Keratinocyte (primary cell): ENCODE measurements at regions not wholly inside any gene's neighbourhood (a gene's known extent, or its start where the extent isn't known, plus 50 kb on each side); places are given as distances from the start of the nearest gene placed in this dataset.
A peak's percentile ranks its signal among the peaks of the same experiment; 100 is the strongest.

Experiments used
- DNase-seq: peaks from one replicate; pipeline ENCODE4 v3.0.0-alpha.2; 2011; ENCODE audit warnings: low read depth, missing footprints, low spot score
- FAIRE-seq: peaks from 2 replicates; lab custom pipeline; 2011; peaks lifted over from hg19 to GRCh38; lab: Jason Lieb, UNC
- H2AFZ ChIP-seq: 2 replicates; pipeline ENCODE4 v1.6.0; 2012; ENCODE audit warnings: low read length, control low read depth, inconsistent platforms; ENCODE audit not compliant: control insufficient read depth
- H3K27ac ChIP-seq: 2 replicates; pipeline ENCODE4 v1.5.1; 2011; ENCODE audit warnings: low read length; ENCODE audit not compliant: control insufficient read depth, insufficient read depth
- H3K27me3 ChIP-seq: 3 replicates; pipeline ENCODE4 v1.6.0; 2011; ENCODE audit warnings: low read length; ENCODE audit not compliant: control insufficient read depth, insufficient read depth; ENCODE audit errors: extremely low read depth
- H3K36me3 ChIP-seq, 2 experiments: 2 replicates in 1 of 2; 3 replicates in 1 of 2; pipeline ENCODE4 v1.5.1; 2011; ENCODE audit warnings: low read length in 2 of 2, mild to moderate bottlenecking in 1 of 2; ENCODE audit not compliant: control insufficient read depth in 2 of 2, insufficient read depth in 2 of 2; ENCODE audit errors: extremely low read depth in 1 of 2
- H3K4me1 ChIP-seq: 3 replicates; pipeline ENCODE4 v1.5.1; 2011; ENCODE audit warnings: low read length; ENCODE audit not compliant: control insufficient read depth, insufficient read depth; ENCODE audit errors: extremely low read depth
- H3K4me2 ChIP-seq: 3 replicates; pipeline ENCODE4 v1.6.0; 2011; ENCODE audit warnings: low read depth, low read length; ENCODE audit not compliant: control insufficient read depth, insufficient read depth; ENCODE audit errors: extremely low read depth
- H3K4me3 ChIP-seq, 3 experiments: fragments of 200-600 bp in 1 of 3; sonication (generic) in 1 of 3; 2 replicates in 2 of 3; 3 replicates in 1 of 3; pipeline ENCODE4 v1.5.1; 2011 to 2016; ENCODE audit warnings: low read length in 3 of 3, mild to moderate bottlenecking in 3 of 3, control low read depth in 2 of 3, inconsistent platforms in 1 of 3, low read depth in 1 of 3, mixed read lengths in 1 of 3, mixed run types in 1 of 3, moderate library complexity in 1 of 3; ENCODE audit not compliant: control insufficient read depth in 2 of 3, insufficient read depth in 2 of 3; ENCODE audit errors: extremely low read depth in 1 of 3
- H3K79me2 ChIP-seq: 2 replicates; pipeline ENCODE4 v1.6.0; 2012; ENCODE audit warnings: low read length; ENCODE audit not compliant: control insufficient read depth, insufficient read depth
- H3K9ac ChIP-seq: 3 replicates; pipeline ENCODE4 v1.6.0; 2011; ENCODE audit warnings: low read length; ENCODE audit not compliant: control insufficient read depth, insufficient read depth; ENCODE audit errors: extremely low read depth
- H3K9me1 ChIP-seq: 3 replicates; pipeline ENCODE4 v1.6.0; 2011; ENCODE audit warnings: low read length; ENCODE audit not compliant: control insufficient read depth, insufficient read depth; ENCODE audit errors: extremely low read depth
- H3K9me3 ChIP-seq: 2 replicates; pipeline ENCODE4 v1.5.1; 2012; ENCODE audit warnings: low read depth, low read length; ENCODE audit not compliant: control insufficient read depth
- H4K20me1 ChIP-seq: 3 replicates; pipeline ENCODE4 v1.6.0; 2011; ENCODE audit warnings: low read length; ENCODE audit not compliant: control insufficient read depth, insufficient read depth; ENCODE audit errors: extremely low read depth
- EZH2 ChIP-seq: IDR thresholded peaks from one replicate; pipeline ENCODE4 v1.6.1; 2012; ENCODE audit warnings: inconsistent platforms, mild to moderate bottlenecking, low read length, moderate library complexity
- dilution Hi-C: fragments of 300-500 bp; cut with MboI; formaldehyde crosslinking; loops from one replicate; pipeline ENCODE4 v1.7.0; 2020; ENCODE audit warnings: low sequenced_read_pairs; ENCODE audit not compliant: extremely low pct_ligation_motif_present
- TF ChIP-seq, protein P1 (sequence below), 3 experiments: IDR thresholded peaks in 1 of 3; conservative IDR thresholded peaks in 1 of 3; optimal IDR thresholded peaks in 1 of 3; 2 replicates in 2 of 3; 3 replicates in 1 of 3; pipeline versions ENCODE3 to v1.5.1; 2011; ENCODE audit warnings: low read length in 3 of 3, mild to moderate bottlenecking in 3 of 3, moderate library complexity in 2 of 3, control low read depth in 1 of 3, inconsistent platforms in 1 of 3; ENCODE audit not compliant: insufficient read depth in 2 of 3; ENCODE audit errors: extremely low read depth in 1 of 3

GRCh38 chr7:124674451-124674850, 91.1 kb downstream of the GPR37 start:
- no peak overlapping the region for H3K4me2 ChIP-seq
- FAIRE-seq (no peak), DNase-seq (no peak)
- no peak overlapping the region for H3K4me3 ChIP-seq
- H4K20me1 ChIP-seq, result no peaks in the 10 kb centered on the region
- no peak overlapping the region for H3K27ac ChIP-seq
- no peak for TF ChIP-seq EZH2
- TF ChIP-seq, protein P1, sequence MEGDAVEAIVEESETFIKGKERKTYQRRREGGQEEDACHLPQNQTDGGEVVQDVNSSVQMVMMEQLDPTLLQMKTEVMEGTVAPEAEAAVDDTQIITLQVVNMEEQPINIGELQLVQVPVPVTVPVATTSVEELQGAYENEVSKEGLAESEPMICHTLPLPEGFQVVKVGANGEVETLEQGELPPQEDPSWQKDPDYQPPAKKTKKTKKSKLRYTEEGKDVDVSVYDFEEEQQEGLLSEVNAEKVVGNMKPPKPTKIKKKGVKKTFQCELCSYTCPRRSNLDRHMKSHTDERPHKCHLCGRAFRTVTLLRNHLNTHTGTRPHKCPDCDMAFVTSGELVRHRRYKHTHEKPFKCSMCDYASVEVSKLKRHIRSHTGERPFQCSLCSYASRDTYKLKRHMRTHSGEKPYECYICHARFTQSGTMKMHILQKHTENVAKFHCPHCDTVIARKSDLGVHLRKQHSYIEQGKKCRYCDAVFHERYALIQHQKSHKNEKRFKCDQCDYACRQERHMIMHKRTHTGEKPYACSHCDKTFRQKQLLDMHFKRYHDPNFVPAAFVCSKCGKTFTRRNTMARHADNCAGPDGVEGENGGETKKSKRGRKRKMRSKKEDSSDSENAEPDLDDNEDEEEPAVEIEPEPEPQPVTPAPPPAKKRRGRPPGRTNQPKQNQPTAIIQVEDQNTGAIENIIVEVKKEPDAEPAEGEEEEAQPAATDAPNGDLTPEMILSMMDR (optimal IDR thresholded peaks at IDR 0.05 in 1 of 3, IDR thresholded peaks at IDR 0.05 in 1 of 3, conservative IDR thresholded peaks at IDR 0.05 in 1 of 3; ENCODE audit: extremely low read depth in 1 of 3, insufficient read depth in 2 of 3, low read length in 3 of 3), result no peak
- no peaks in the 10 kb centered on the region for H3K36me3 ChIP-seq
- H3K79me2 ChIP-seq, result no peaks in the 10 kb centered on the region
- no peak overlapping the region for H3K9ac ChIP-seq
- no peaks in the 10 kb centered on the region for H3K9me1 ChIP-seq
- H3K27me3 ChIP-seq, result no peaks in the 10 kb centered on the region
- no peaks in the 10 kb centered on the region for H3K9me3 ChIP-seq
- dilution Hi-C loops, result no loop called here
- peaks cover 18% of the 10 kb centered on the region for H3K4me1 ChIP-seq
- H2AFZ ChIP-seq, result no peak overlapping the region

DNA sequence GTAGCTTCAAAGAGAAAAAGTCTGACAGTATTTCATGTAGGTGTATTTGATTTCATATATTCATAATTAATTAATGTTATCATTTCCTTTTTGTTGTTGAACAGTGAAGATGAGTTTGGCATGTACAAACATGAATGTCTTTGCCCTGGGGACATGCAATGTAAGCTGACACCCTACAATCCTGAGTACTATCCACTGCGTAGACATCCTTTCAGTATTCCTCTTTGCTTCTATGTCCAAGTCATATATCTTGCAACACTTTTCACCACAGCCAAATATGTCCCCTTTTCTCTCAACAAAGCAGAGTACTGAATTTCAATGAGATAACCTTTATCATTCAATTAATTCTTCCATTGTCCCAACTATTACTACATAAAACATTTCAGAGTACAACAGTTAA, 93.6 kb downstream of the GPR37 start:
- TF ChIP-seq, protein P1 (optimal IDR thresholded peaks at IDR 0.05 in 1 of 3, IDR thresholded peaks at IDR 0.05 in 1 of 3, conservative IDR thresholded peaks at IDR 0.05 in 1 of 3; ENCODE audit: extremely low read depth in 1 of 3, insufficient read depth in 2 of 3, low read length in 3 of 3), result no peak
- TF ChIP-seq EZH2, result no peak
- dilution Hi-C loops, result no loop called here
- Histone ChIP-seq H3K9me1 (no peaks in the 10 kb centered on the region), H3K27ac (no peak overlapping the region), H3K27me3 (no peaks in the 10 kb centered on the region), H3K9ac (no peak overlapping the region), H3K9me3 (no peaks in the 10 kb centered on the region), H3K4me3 (no peak overlapping the region), H4K20me1 (no peaks in the 10 kb centered on the region), H3K4me1 (peaks cover 18% of the 10 kb centered on the region), H3K36me3 (no peaks in the 10 kb centered on the region), H3K4me2 (peak overlapping the region; percentile 22), H3K79me2 (no peaks in the 10 kb centered on the region), H2AFZ (no peak overlapping the region)
- DNase-seq (peak; percentile 45), FAIRE-seq (peak; percentile 55)
